CD8-positive, alpha-beta memory T cell (primary cell): ENCODE measurements at regions not wholly inside any gene's neighbourhood (a gene's known extent, or its start where the extent isn't known, plus 50 kb on each side); places are given as distances from the start of the nearest gene placed in this dataset.
"Not testable (repeated sequence)": the region's sequence is repeated elsewhere in the genome, so short reads cannot be mapped to it uniquely, and the experiment has no call there.

ENCODE experiments used
- CTCF ChIA-PET: fragments of 350-600 bp; sonication (Branson Sonifier 250); formaldehyde crosslinking; loops from one replicate; lab custom pipeline; 2021; ENCODE audit warnings: antibody characterized with exemption; lab: Charles Lee
- POLR2A ChIA-PET: fragments of 350-600 bp; sonication (Branson Sonifier 250); formaldehyde crosslinking; loops from one replicate; lab custom pipeline; 2021; ENCODE audit warnings: antibody characterized with exemption; lab: Charles Lee
- DNase-seq, 5 donors: peaks; one replicate each; pipeline versions ENCODE4 v3.0.0 to v3.0.0-alpha.2; 2020 to 2022; ENCODE audit warnings: mixed read lengths in 1 of 5
- H3K27ac ChIP-seq: one replicate; pipeline ENCODE4 v1.7.0; 2013; ENCODE audit warnings: low read depth, mild to moderate bottlenecking, low read length, moderate library complexity
- H3K27me3 ChIP-seq: 2 replicates; pipeline ENCODE4 v1.7.0; 2013; ENCODE audit warnings: low read length, mild to moderate bottlenecking; ENCODE audit not compliant: insufficient read depth, poor library complexity, severe bottlenecking
- H3K36me3 ChIP-seq: 2 replicates; pipeline ENCODE4 v1.7.0; 2013; ENCODE audit warnings: mild to moderate bottlenecking, low read length, moderate library complexity; ENCODE audit not compliant: insufficient read depth
- H3K4me1 ChIP-seq: 2 replicates; pipeline ENCODE4 v1.7.0; 2013; ENCODE audit warnings: mild to moderate bottlenecking, low read length, moderate library complexity; ENCODE audit not compliant: insufficient read depth
- H3K4me3 ChIP-seq: 2 replicates; pipeline ENCODE4 v1.7.0; 2013; ENCODE audit warnings: mild to moderate bottlenecking, low read length
- H3K9me3 ChIP-seq: 2 replicates; pipeline ENCODE4 v1.7.0; 2013; ENCODE audit warnings: mild to moderate bottlenecking, low read length
- H3K27ac Mint-ChIP-seq, 8 donors: one replicate each; pipeline ENCODE4 v1.8.0; 2020 to 2021; ENCODE audit warnings: mixed read lengths in 8 of 8, mild to moderate bottlenecking in 6 of 8, inconsistent platforms in 3 of 8, moderate library complexity in 3 of 8
- H3K27me3 Mint-ChIP-seq, 2 donors: one replicate each; pipeline ENCODE4 v1.8.0; 2020 to 2021; ENCODE audit warnings: mixed read lengths in 2 of 2, mild to moderate bottlenecking in 1 of 2, moderate library complexity in 1 of 2
- H3K36me3 Mint-ChIP-seq, 3 donors: one replicate each; pipeline ENCODE4 v1.8.0; 2020 to 2021; ENCODE audit warnings: mixed read lengths in 3 of 3, inconsistent platforms in 1 of 3, mild to moderate bottlenecking in 1 of 3
- H3K4me1 Mint-ChIP-seq, 3 donors: one replicate each; pipeline ENCODE4 v1.8.0; 2020 to 2021; ENCODE audit warnings: mixed read lengths in 3 of 3, inconsistent platforms in 1 of 3, mild to moderate bottlenecking in 1 of 3
- H3K4me3 Mint-ChIP-seq, 7 donors: one replicate each; pipeline ENCODE4 v1.8.0; 2020 to 2021; ENCODE audit warnings: mixed read lengths in 7 of 7, mild to moderate bottlenecking in 6 of 7, moderate library complexity in 4 of 7, inconsistent platforms in 2 of 7
- H3K9me3 Mint-ChIP-seq, 5 donors: one replicate each; pipeline ENCODE4 v1.8.0; 2020 to 2022; ENCODE audit warnings: mixed read lengths in 5 of 5, mild to moderate bottlenecking in 3 of 5, moderate library complexity in 2 of 5, inconsistent platforms in 1 of 5

- H3K27me3 ChIP-seq, result no peaks in the 10 kb centered on the region
- no peak overlapping the region for H3K27ac Mint-ChIP-seq
These were observed 280.4 kb upstream of the COL3A1 start for GRCh38 chr2:188693771-188694170.

GRCh38 chr2:188695953-188696352 lies 278.2 kb upstream of the COL3A1 start:
- Mint-ChIP-seq H3K27me3 (no peaks in the 10 kb centered on the region), H3K36me3 (no peaks in the 10 kb centered on the region), H3K4me1 (no peaks in the 10 kb centered on the region), H3K9me3 (peaks cover 0 to 6% (median 0%) of the 10 kb centered on the region in 5 donors), H3K4me3 (no peak overlapping the region), H3K27ac (no peak overlapping the region)
- Histone ChIP-seq H3K27ac (no peak overlapping the region), H3K36me3 (no peaks in the 10 kb centered on the region), H3K9me3 (no peaks in the 10 kb centered on the region), H3K4me3 (no peak overlapping the region), H3K4me1 (no peaks in the 10 kb centered on the region), H3K27me3 (no peaks in the 10 kb centered on the region)
- DNase-seq, result no peak
- ChIA-PET CTCF (no interaction called here), POLR2A (no interaction called here)

More at GRCh38 chr2:188693771-188694170, 280.4 kb upstream of the COL3A1 start:
- H3K27me3 Mint-ChIP-seq, result peaks cover 0 to 1% of the 10 kb centered on the region in 2 donors
- no peaks in the 10 kb centered on the region for H3K36me3 ChIP-seq
- CTCF ChIA-PET, result no interaction called here
- H3K27ac ChIP-seq, result no peak overlapping the region
- no peaks in the 10 kb centered on the region for H3K36me3 Mint-ChIP-seq
- no peaks in the 10 kb centered on the region for H3K4me1 ChIP-seq
- no peaks in the 10 kb centered on the region for H3K4me1 Mint-ChIP-seq
- H3K9me3 Mint-ChIP-seq, result peaks cover 0 to 13% (median 3%) of the 10 kb centered on the region in 5 donors
- H3K4me3 Mint-ChIP-seq, result no peak overlapping the region
- no peaks in the 10 kb centered on the region for H3K9me3 ChIP-seq
- POLR2A ChIA-PET, result no interaction called here
- no peak overlapping the region for H3K4me3 ChIP-seq
- no peak for DNase-seq

DNA sequence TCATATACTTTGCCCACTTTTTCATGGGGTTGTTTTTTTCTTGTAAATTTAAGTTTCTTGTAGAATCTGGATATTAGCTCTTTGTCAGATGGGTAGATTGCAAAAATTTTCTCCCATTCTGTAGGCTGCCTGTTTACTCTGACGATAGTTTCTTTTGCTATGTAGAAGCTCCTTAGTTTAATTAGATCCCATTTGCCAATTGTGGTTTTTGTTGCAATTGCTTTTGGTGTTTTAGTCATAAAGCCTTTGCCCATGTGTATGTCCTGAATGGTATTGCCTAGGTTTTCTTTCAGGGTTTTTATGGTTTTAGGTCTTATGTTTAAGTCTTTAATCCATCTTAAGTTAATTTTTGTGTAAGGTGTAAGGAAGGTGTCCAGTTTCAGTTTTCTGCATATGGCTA lies 276.0 kb upstream of the COL3A1 start:
- H3K27ac Mint-ChIP-seq, H3K36me3 Mint-ChIP-seq, H3K27me3 Mint-ChIP-seq, H3K36me3 ChIP-seq, H3K27ac ChIP-seq, H3K4me1 Mint-ChIP-seq, H3K4me1 ChIP-seq, POLR2A ChIA-PET, DNase-seq, H3K9me3 Mint-ChIP-seq, H3K4me3 ChIP-seq, CTCF ChIA-PET, H3K9me3 ChIP-seq, H3K27me3 ChIP-seq, H3K4me3 Mint-ChIP-seq: not testable (repeated sequence)

DNA sequence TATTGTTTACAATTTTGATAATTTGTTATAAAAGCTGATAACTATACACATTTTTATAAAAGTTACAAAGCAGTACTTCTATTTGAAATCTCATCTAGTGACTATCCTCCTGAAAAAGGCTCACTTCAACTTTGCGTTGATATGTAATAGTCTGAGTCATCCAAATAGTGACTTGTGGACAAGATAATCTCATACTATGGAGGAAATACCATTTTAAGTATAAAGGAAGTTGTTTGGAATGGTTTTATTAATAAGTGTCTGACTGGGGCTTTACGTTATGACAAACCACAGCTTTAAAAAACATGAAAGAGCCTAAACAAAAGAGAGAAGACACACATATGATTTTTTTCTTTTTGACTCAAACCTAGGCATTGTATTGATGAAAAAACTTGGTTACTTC lies 272.3 kb upstream of the COL3A1 start:
- Histone ChIP-seq H3K27me3 (no peaks in the 10 kb centered on the region), H3K36me3 (no peaks in the 10 kb centered on the region), H3K4me1 (no peaks in the 10 kb centered on the region), H3K4me3 (no peak overlapping the region), H3K9me3 (no peaks in the 10 kb centered on the region), H3K27ac (no peak overlapping the region)
- CTCF ChIA-PET, result no interaction called here
- Mint-ChIP-seq H3K36me3 (no peaks in the 10 kb centered on the region), H3K4me3 (no peak overlapping the region), H3K27me3 (no peaks in the 10 kb centered on the region), H3K4me1 (no peaks in the 10 kb centered on the region), H3K9me3 (peaks cover 0 to 8% (median 0%) of the 10 kb centered on the region in 5 donors), H3K27ac (no peak overlapping the region)
- POLR2A ChIA-PET, result no interaction called here
- no peak for DNase-seq

GRCh38 chr2:188705191-188705590 lies 269.0 kb upstream of the COL3A1 start:
- H3K4me1 Mint-ChIP-seq, result no peaks in the 10 kb centered on the region
- H3K27me3 Mint-ChIP-seq, result no peaks in the 10 kb centered on the region
- Histone ChIP-seq H3K36me3 (no peaks in the 10 kb centered on the region), H3K4me1 (no peaks in the 10 kb centered on the region), H3K9me3 (no peaks in the 10 kb centered on the region), H3K27ac (no peak overlapping the region), H3K4me3 (no peak overlapping the region), H3K27me3 (no peaks in the 10 kb centered on the region)
- peaks cover 0 to 21% (median 3%) of the 10 kb centered on the region in 5 donors for H3K9me3 Mint-ChIP-seq
- H3K36me3 Mint-ChIP-seq, result no peaks in the 10 kb centered on the region
- no peak overlapping the region for H3K27ac Mint-ChIP-seq
- no peak overlapping the region for H3K4me3 Mint-ChIP-seq
- DNase-seq, result no peak
- ChIA-PET POLR2A (no interaction called here), CTCF (no interaction called here)

GRCh38 chr2:188713961-188714360 lies 260.2 kb upstream of the COL3A1 start:
- H3K4me1 Mint-ChIP-seq, result no peaks in the 10 kb centered on the region

GRCh38 chr2:188720811-188721605 lies 253.2 kb upstream of the COL3A1 start:
- Mint-ChIP-seq H3K4me1 (no peaks in the 10 kb centered on the region), H3K27me3 (no peaks in the 10 kb centered on the region), H3K36me3 (no peaks in the 10 kb centered on the region)

More at GRCh38 chr2:188713961-188714360, 260.2 kb upstream of the COL3A1 start:
- H3K27ac ChIP-seq, result no peak overlapping the region
- H3K27ac Mint-ChIP-seq, result no peak overlapping the region
- POLR2A ChIA-PET, result no interaction called here
- no peaks in the 10 kb centered on the region for H3K9me3 ChIP-seq
- H3K36me3 ChIP-seq, result no peaks in the 10 kb centered on the region
- H3K27me3 Mint-ChIP-seq, result no peaks in the 10 kb centered on the region
- H3K4me1 ChIP-seq, result no peaks in the 10 kb centered on the region
- no peaks in the 10 kb centered on the region for H3K36me3 Mint-ChIP-seq
- CTCF ChIA-PET, result no interaction called here
- no peak for DNase-seq
- H3K9me3 Mint-ChIP-seq, result peaks cover 2 to 32% (median 3%) of the 10 kb centered on the region in 5 donors
- no peaks in the 10 kb centered on the region for H3K27me3 ChIP-seq
- H3K4me3 ChIP-seq, result no peak overlapping the region
- no peak overlapping the region for H3K4me3 Mint-ChIP-seq

GRCh38 chr2:188721784-188722183 lies 252.4 kb upstream of the COL3A1 start:
- Mint-ChIP-seq H3K27ac (no peak overlapping the region), H3K9me3 (peaks cover 0 to 12% (median 0%) of the 10 kb centered on the region in 5 donors), H3K4me3 (no peak overlapping the region), H3K36me3 (no peaks in the 10 kb centered on the region), H3K4me1 (no peaks in the 10 kb centered on the region), H3K27me3 (no peaks in the 10 kb centered on the region)
- DNase-seq, result no peak
- Histone ChIP-seq H3K36me3 (no peaks in the 10 kb centered on the region), H3K4me3 (no peak overlapping the region), H3K9me3 (no peaks in the 10 kb centered on the region), H3K27me3 (no peaks in the 10 kb centered on the region), H3K4me1 (no peaks in the 10 kb centered on the region), H3K27ac (no peak overlapping the region)
- ChIA-PET CTCF (no interaction called here), POLR2A (no interaction called here)

More at GRCh38 chr2:188720811-188721605, 253.2 kb upstream of the COL3A1 start:
- Mint-ChIP-seq H3K4me3 (no peak overlapping the region), H3K27ac (no peak overlapping the region), H3K9me3 (peaks cover 0 to 12% (median 0%) of the 10 kb centered on the region in 5 donors)
- Histone ChIP-seq H3K36me3 (no peaks in the 10 kb centered on the region), H3K4me1 (no peaks in the 10 kb centered on the region), H3K27ac (no peak overlapping the region), H3K27me3 (no peaks in the 10 kb centered on the region), H3K9me3 (no peaks in the 10 kb centered on the region), H3K4me3 (no peak overlapping the region)
- POLR2A ChIA-PET, result no interaction called here
- no peak for DNase-seq
- CTCF ChIA-PET, result no interaction called here
